ENCODE measurements at regions not wholly inside any gene's neighbourhood (a gene's known extent, or its start where the extent isn't known, plus 50 kb on each side); places are given as distances from the start of the nearest gene placed in this dataset.

GRCh38 chr11:70506658-70506970, 108.3 kb downstream of the CTTN start:
- H3K9ac ChIP-seq (ENCODE audit: extremely low read depth, insufficient read length, low read length), result no peak overlapping the region
- H2BK12ac ChIP-seq (ENCODE audit: insufficient read length, low read depth, low read length), result no peak overlapping the region
- no peak for DNase-seq
- no peak overlapping the region for H3K23ac ChIP-seq (ENCODE audit: insufficient read length, low read depth, low read length)
- H4K20me1 ChIP-seq (ENCODE audit: control insufficient read depth, insufficient read depth, insufficient read length), result no peaks in the 10 kb centered on the region
- H3K14ac ChIP-seq (ENCODE audit: insufficient read depth, low read length), result no peak overlapping the region
- peaks cover 0 to 2% (median 0%) of the 10 kb centered on the region in 3 experiments; a peak in 4 of 7 replicates for H3K36me3 Mint-ChIP-seq (ENCODE audit: insufficient read depth in 1 of 3, low read depth in 3 of 3)
- no peak overlapping the region for H3K27ac ChIP-seq (ENCODE audit: insufficient read length, low read depth, low read length)
- peaks cover 2% of the 10 kb centered on the region; the same call in 1 of the 2 replicates for H3K4me1 ChIP-seq (ENCODE audit: insufficient read depth, low read length)
- no peak overlapping the region for H4K8ac ChIP-seq (replicated peaks; ENCODE audit: insufficient read length, low read depth, low read length)
- H3K23me2 ChIP-seq (ENCODE audit: insufficient read length, low read depth, low read length, poor library complexity, severe bottlenecking), result no peaks in the 10 kb centered on the region
- no peak overlapping the region for H3K4ac ChIP-seq (ENCODE audit: low read depth, low read length)
- no peak overlapping the region for H3K27ac Mint-ChIP-seq
- no peak overlapping the region for H2BK5ac ChIP-seq (ENCODE audit: insufficient read length, low read length)
- no peak overlapping the region for H3K4me2 ChIP-seq (ENCODE audit: insufficient read depth, insufficient read length, low read length)
- H2BK15ac ChIP-seq (ENCODE audit: low read depth, low read length), result no peak overlapping the region
- no peaks in the 10 kb centered on the region for H3K79me1 ChIP-seq (ENCODE audit: insufficient read depth, low read depth, low read length, poor library complexity, severe bottlenecking)
- H3K27me3 ChIP-seq (ENCODE audit: insufficient read depth, low read length), result no peaks in the 10 kb centered on the region
- H3T11ph ChIP-seq (ENCODE audit: low read length), result no peak overlapping the region
- no peak overlapping the region for H4K91ac ChIP-seq (ENCODE audit: insufficient read length, low read depth, low read length)
- no peak for TF ChIP-seq CTCF (conservative IDR thresholded peaks at IDR 0.05)
- H2BK120ac ChIP-seq (ENCODE audit: low read depth, low read length, poor library complexity, severe bottlenecking), result no peak overlapping the region
- no peaks in the 10 kb centered on the region for H3K9me3 ChIP-seq (ENCODE audit: control insufficient read depth, low read depth, low read length)
- no peaks in the 10 kb centered on the region; the same call in 1 of the 2 replicates for H3K79me2 ChIP-seq (ENCODE audit: insufficient read depth, low read length)
- no peak overlapping the region for H2BK20ac ChIP-seq (ENCODE audit: low read depth, low read length, poor library complexity, severe bottlenecking)
- H2AFZ ChIP-seq (ENCODE audit: low read length), result no peak overlapping the region
- no peak overlapping the region for H3K4me3 Mint-ChIP-seq
- no CpG with 5 or more reads among the region's 5 CpGs for WGBS (ENCODE audit: extremely low coverage, insufficient read length, low lambda C conversion rate)
- H3K18ac ChIP-seq (ENCODE audit: insufficient read length, low read depth, low read length), result no peak overlapping the region
- H2AK5ac ChIP-seq (ENCODE audit: insufficient read length, low read length), result no peak overlapping the region
- peaks cover 18 to 37% of the 10 kb centered on the region in 2 experiments for H3K4me1 Mint-ChIP-seq
- peaks cover 2% of the 10 kb centered on the region; the same call in 1 of the 2 replicates for H3K27me3 Mint-ChIP-seq (ENCODE audit: low read depth)
- H4K5ac ChIP-seq (ENCODE audit: insufficient read length, low read depth, low read length), result no peak overlapping the region
- H3K56ac ChIP-seq (ENCODE audit: insufficient read length, low read depth, low read length), result no peak overlapping the region
- no peaks in the 10 kb centered on the region; a peak in 1 of 5 replicates for H3K9me3 Mint-ChIP-seq
